BJ (cell line): ENCODE measurements at regions not wholly inside any gene's neighbourhood (a gene's known extent, or its start where the extent isn't known, plus 50 kb on each side); places are given as distances from the start of the nearest gene placed in this dataset.

Experiments used
- CTCF ChIA-PET: fragments of 350-600 bp; formaldehyde crosslinking; extraction: SDS; loops from one replicate; lab custom pipeline; 2021; ENCODE audit warnings: antibody characterized with exemption, inconsistent platforms; lab: Yijun Ruan, JAX
- POLR2A ChIA-PET: fragments of 300-600 bp; sonication (Branson Sonifier 250); formaldehyde crosslinking; extraction: SDS; loops from one replicate; lab custom pipeline; 2021; ENCODE audit warnings: antibody characterized with exemption; lab: Charles Lee
- DNase-seq: peaks from one replicate; pipeline ENCODE4 v3.0.0-alpha.2; 2011; ENCODE audit warnings: low read depth
- H3K27me3 ChIP-seq: 2 replicates; pipeline ENCODE4 v1.6.0; 2011; ENCODE audit warnings: low read length; ENCODE audit not compliant: control insufficient read depth, insufficient read depth
- H3K36me3 ChIP-seq: 2 replicates; pipeline ENCODE4 v1.5.1; 2011; ENCODE audit warnings: low read length; ENCODE audit not compliant: control insufficient read depth, insufficient read depth
- H3K4me3 ChIP-seq: 2 replicates; pipeline ENCODE4 v1.5.1; 2011; ENCODE audit warnings: low read depth, mild to moderate bottlenecking, control low read depth, low read length
- TF ChIP-seq, protein P1 (sequence below): IDR thresholded peaks from 2 replicates; pipeline ENCODE4 v1.5.1; 2011; ENCODE audit warnings: low read depth, mild to moderate bottlenecking, control low read depth, inconsistent platforms, low read length, moderate library complexity; ENCODE audit not compliant: insufficient read depth

DNA sequence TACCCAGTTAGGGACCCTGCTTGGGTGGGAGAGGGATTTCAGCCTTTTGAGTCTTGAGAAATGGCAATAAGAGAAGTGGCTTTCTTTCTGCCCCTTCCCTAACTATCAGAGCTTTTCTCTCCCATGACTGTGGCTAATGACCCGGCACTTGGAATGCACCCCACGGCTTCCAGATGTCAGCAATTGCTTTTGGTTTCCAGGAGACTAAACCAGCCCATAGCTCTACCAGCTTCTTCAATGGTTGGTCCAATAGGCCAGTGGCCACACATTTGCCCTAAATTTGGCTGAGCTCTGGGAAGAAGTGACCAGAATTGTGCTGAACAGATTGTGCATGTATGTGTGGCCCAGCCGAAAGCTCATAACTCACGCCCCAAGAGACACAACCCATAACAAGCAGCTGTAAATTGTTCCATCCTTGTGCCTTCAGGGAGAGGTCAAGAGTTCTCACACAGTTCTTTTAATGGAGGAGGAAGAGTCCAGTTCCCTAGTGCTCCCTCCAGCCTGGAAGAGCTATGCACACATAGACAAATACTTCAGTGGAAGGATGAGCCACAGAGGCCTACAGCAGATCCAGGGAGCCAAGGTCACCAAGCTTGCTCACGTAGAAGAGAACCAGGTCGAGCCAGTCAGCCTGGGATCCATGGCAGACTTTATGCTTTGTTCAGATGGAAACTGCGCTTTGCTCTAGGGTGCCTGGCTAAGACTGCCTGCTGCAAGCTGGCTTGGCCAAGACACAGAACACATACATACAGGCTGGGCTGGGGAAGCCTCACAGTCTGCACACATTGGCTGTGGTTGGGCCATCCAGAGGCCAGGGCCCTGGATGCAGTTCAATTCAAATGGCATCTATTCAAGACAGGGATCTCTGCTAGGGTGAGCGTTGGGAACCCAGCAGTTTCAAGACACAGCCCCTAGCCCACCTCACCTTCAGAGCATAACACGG is 131.8 kb upstream of the HABP2 start:
- DNase-seq: no peak
- CTCF ChIA-PET: interaction anchor here (1.0 kb wide), 1 partner anchor 34 kb away, joined by 5 read pairs; no protein-coding TSS in a partner anchor
- TF ChIP-seq, protein P1, sequence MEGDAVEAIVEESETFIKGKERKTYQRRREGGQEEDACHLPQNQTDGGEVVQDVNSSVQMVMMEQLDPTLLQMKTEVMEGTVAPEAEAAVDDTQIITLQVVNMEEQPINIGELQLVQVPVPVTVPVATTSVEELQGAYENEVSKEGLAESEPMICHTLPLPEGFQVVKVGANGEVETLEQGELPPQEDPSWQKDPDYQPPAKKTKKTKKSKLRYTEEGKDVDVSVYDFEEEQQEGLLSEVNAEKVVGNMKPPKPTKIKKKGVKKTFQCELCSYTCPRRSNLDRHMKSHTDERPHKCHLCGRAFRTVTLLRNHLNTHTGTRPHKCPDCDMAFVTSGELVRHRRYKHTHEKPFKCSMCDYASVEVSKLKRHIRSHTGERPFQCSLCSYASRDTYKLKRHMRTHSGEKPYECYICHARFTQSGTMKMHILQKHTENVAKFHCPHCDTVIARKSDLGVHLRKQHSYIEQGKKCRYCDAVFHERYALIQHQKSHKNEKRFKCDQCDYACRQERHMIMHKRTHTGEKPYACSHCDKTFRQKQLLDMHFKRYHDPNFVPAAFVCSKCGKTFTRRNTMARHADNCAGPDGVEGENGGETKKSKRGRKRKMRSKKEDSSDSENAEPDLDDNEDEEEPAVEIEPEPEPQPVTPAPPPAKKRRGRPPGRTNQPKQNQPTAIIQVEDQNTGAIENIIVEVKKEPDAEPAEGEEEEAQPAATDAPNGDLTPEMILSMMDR: no peak

DNA sequence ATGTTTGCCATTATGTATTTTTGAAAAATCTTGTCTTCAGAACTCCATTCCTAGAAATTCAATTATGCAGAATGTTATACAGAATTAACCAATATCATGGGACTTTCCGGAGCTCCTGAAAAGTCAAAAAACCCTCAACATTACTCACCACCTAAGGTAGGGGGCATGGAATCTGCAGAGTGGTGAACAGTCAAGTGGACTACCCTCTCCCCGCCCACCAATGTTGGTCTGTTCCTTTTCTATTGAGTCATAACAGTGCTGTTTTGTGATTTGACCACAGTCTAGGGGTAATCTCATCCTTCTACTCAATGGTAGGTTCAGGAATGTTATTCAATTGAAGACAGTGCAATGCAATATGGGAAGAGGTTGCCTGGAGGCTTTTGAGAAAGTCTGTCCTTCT is 130.5 kb upstream of the HABP2 start:
- ChIA-PET CTCF (no interaction called here), POLR2A (interaction anchor here (0.7 kb wide), 1 partner anchor 84 kb away, joined by 5 read pairs; no protein-coding TSS in a partner anchor)
- H3K27me3 ChIP-seq: peaks cover 8% of the 10 kb centered on the region
- no peak for DNase-seq
- TF ChIP-seq, protein P1: no peak
- no peaks in the 10 kb centered on the region for H3K36me3 ChIP-seq
- no peak overlapping the region for H3K4me3 ChIP-seq

More for the DNA sequence above, 131.8 kb upstream of the HABP2 start:
- Histone ChIP-seq H3K27me3 (peaks cover 8% of the 10 kb centered on the region), H3K36me3 (no peaks in the 10 kb centered on the region), H3K4me3 (no peak overlapping the region)
- POLR2A ChIA-PET: no interaction called here

DNA sequence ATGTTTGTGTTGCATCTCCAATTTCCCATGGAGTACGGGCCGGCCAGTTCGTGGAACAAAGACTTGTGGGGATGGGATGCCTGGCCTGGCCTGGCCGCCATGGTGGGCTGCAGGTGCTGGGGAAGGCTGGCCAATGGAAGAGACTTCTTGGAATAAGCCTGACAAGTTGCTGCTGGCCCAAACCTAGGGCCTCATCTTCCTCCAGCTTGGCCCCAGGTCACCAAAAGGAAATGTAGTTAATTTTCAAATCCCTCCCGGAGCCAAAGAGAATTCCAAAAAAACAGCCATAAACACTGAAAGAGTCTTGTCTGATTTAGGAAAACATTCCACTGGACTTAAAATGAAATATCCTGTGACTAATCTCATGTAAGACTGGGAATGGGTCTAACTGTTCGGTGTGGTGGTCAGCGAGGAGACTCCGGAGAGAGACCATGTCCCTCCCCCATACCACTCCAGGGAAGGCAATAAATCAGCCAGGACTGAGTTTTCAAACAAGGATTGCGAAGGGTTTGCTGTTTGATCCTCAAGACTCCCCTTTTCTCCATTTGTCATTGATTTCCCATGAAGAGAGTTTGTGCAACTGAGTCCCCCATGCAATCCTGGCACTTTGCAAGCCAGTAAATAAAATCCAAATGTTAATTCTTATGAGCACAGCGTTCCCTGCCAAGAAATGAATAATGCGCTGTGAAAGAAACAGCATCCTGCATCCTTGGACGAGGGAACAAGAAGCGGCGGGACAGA is 128.7 kb upstream of the HABP2 start:
- Histone ChIP-seq H3K4me3 (no peak overlapping the region), H3K27me3 (peaks cover 8% of the 10 kb centered on the region), H3K36me3 (no peaks in the 10 kb centered on the region)
- DNase-seq: no peak
- TF ChIP-seq, protein P1: no peak
- CTCF ChIA-PET: interaction anchor here (0.6 to 1.0 kb wide), 2 partner anchors 11 to 255 kb away, joined by 3 read pairs; no protein-coding TSS in a partner anchor
- POLR2A ChIA-PET: no interaction called here

DNA sequence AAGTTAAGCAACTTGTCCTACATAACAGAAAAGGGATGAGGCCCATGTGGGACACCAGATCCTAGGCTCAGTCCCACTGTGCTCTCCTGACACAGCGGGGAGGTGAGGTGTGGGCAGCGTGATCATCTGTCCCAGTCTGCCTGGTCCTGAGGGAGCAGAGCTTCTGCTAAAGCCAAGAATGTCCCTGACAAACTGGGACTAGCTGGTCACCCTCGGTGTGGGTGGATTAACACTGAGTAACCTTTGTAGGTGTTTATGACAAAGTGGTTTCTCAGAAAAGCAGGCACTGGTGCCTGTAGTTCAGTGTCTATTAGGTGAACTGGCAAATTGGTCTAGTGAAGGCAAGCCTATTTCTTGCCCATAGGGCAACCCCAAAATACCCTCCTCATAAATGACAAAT is 127.8 kb upstream of the HABP2 start:
- H3K36me3 ChIP-seq: no peaks in the 10 kb centered on the region
- DNase-seq: no peak
- peaks cover 8% of the 10 kb centered on the region for H3K27me3 ChIP-seq
- ChIA-PET CTCF (interaction anchor here (1.0 kb wide), 1 partner anchor 11 kb away, joined by 3 read pairs; no protein-coding TSS in a partner anchor), POLR2A (no interaction called here)
- H3K4me3 ChIP-seq: no peak overlapping the region
- TF ChIP-seq, protein P1: no peak

DNA sequence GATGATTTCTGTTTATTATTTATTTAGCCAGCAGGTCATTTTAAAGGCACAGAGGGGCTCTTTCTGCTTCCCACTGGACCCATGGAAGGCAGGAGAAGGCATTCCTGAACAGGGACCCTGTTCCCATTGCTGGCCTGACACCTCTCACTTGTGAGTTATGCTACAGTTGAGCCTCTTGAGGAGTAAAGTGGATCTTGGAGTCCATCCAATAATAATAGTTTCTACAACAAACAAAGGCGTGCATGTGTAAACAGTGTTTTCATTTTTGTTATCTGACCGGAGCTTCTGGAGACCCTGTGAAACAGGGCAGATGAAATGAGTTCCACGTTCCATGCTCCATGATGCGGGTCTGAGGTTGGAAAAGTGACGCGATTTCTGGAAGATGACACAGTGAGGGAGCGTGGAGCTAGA is 127.3 kb upstream of the HABP2 start:
- DNase-seq: no peak
- peaks cover 11% of the 10 kb centered on the region for H3K27me3 ChIP-seq
- H3K36me3 ChIP-seq: no peaks in the 10 kb centered on the region
- ChIA-PET CTCF (interaction anchor here (1.1 kb wide), 1 partner anchor 13 kb away, joined by 3 read pairs; no protein-coding TSS in a partner anchor), POLR2A (no interaction called here)
- TF ChIP-seq, protein P1: no peak
- no peak overlapping the region for H3K4me3 ChIP-seq
